Right kidney (tissue), 1 donor: ENCODE measurements at regions not wholly inside any gene's neighbourhood (a gene's known extent, or its start where the extent isn't known, plus 50 kb on each side); places are given as distances from the start of the nearest gene placed in this dataset.

Experiments
- DNase-seq: peaks from one replicate; pipeline ENCODE4 v3.0.0-alpha.2; 2016

DNA sequence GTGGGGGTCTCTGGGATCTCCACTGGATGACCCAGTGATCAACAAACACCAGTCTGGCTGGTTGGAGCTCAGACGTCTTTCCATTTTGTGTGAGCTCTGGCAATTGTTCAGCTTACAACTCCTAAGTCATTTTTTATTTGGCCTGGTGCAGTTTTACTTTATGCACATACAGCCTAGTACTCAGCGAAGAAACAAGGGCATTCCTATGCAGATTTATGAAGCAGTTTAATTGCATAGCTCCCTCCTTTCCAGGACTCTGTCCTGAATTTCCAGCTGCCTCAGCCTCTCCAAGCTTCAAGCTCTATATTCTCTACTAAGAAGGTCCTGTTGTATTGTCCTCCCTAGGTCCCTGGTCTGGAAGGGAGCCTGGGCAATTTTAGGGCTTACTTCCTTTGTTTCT lies 145.6 kb upstream of the GALNT17 start:
- DNase-seq: no peak

- DNase-seq: no peak
These were observed 137.8 kb upstream of the GALNT17 start for GRCh38 chr7:70994176-70994575.

DNA sequence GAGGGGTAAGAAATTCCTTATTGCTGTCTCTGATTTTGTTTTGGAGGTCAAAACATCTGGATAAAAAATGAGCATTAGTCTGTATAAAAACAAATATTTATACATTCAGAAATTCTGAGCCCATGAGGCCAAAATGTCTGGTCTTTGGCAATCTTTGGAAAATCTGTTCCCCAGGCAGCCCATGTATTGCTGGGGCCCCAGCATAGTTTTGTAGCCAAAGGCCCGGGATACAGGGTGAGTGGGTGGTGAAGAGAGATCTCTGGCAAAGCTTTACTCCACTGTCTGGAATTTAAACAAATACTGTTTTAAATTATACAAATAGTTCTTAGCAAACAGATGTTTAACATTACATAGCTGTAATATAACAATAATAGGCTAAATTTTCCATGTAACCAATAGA lies 134.7 kb upstream of the GALNT17 start:
- DNase-seq: no peak

- no peak for DNase-seq
These were observed 126.8 kb upstream of the GALNT17 start for GRCh38 chr7:71005109-71005508.

DNA sequence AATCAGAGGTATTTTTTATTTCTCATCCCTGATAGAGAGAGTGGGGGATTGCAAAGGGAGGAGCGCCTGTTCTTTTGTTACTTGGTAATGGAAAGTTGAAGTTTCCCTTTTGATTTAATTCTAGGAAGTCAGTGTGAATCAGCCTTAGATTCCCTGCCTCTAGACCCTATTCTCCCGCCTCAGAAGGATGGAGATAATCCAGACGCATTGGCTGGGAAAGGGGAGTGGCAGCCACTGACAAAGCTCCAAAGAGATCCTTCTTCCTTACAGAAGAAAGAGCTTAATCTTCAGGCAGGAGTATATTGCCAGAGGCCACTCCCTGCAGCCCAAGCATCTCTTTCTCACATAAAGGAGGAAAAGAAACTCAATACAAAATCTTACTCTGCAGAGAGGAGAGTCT lies 122.3 kb upstream of the GALNT17 start:
- no peak for DNase-seq

- DNase-seq: no peak
These were observed 116.6 kb upstream of the GALNT17 start for GRCh38 chr7:71015252-71015900.

DNA sequence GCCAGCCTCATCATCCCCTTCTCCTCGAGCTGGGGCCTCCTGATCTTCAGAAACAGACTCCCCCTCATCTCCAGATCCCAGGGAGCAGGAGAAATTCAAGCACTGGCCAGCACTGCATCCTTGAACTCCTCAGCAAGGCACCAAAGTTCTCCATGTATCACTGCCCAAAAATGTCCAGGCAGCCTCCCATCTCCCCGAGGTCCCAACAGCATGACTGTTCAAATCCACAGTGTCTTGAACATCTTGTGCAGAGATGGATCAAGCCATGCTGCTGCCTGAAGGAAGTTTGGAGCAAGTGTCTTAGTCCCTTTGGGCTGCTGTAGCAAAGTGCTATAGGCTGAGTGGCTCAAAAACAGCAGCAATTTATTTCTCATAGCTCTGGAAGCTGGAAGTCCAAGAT lies 115.5 kb upstream of the GALNT17 start:
- no peak for DNase-seq

DNA sequence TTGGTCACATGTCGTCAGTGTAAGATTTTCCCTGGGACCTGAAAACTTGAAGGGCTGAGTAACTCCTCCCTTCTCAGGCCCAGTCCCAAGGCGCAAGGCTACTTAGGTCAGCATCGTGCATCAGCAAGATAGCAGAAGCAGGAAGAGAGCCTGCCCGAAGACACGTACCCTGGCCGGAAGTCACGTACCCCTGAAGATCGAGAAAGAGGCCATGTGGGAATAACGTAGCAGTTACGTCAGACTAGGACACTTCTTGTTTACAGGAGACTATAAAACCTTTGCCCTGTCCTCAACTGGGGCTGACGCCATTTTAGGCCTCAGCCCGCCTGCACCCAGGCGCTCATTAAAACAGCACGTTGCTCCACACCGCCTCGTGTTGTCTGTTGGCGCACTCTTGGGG lies 114.3 kb upstream of the GALNT17 start:
- no peak for DNase-seq

DNA sequence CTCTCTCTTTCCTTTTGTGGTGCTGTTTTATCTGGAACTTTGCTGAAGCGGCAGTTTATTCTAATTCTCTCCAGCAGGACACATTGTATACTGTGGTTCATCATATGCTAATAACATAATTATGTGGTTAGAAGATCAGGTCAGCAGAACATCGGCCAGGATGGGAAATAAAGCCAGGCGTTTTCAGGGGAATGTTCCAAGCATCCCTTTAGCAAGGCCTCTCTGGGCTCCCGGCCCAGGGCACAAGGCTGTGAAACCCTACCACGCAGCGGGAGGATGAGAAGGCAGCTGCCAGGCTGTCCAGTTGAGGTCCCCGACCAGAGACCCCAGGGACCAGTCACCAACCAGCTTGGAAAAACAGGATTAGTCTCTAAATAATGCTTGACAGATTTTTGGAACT lies 112.2 kb upstream of the GALNT17 start:
- peak; percentile 27 for DNase-seq

DNA sequence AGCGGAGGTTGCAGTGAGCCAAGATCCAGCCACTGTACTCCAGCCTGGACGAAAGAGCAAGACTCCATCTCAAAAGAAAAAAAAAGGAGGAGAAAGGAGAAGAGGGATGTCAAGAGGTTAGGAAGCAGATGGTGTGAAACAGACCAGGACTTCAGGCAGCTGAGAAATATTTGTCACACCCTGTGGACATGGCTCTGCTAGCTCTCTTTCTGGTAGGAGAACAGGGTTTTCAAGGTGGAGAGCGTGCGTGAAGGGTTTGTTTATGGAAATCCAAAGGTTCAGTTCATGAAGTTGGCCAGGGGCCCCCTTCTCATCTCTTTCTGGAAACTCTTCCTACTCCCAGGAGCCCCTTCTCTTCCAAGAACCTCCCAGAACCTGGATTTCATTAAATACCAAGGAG lies 110.8 kb upstream of the GALNT17 start:
- no peak for DNase-seq

GRCh38 chr7:71026680-71027079 lies 105.3 kb upstream of the GALNT17 start:
- no peak for DNase-seq

GRCh38 chr7:71034243-71034642 lies 97.7 kb upstream of the GALNT17 start:
- no peak for DNase-seq

- no peak for DNase-seq
These were observed 89.4 kb upstream of the GALNT17 start for GRCh38 chr7:71042591-71042990.

DNA sequence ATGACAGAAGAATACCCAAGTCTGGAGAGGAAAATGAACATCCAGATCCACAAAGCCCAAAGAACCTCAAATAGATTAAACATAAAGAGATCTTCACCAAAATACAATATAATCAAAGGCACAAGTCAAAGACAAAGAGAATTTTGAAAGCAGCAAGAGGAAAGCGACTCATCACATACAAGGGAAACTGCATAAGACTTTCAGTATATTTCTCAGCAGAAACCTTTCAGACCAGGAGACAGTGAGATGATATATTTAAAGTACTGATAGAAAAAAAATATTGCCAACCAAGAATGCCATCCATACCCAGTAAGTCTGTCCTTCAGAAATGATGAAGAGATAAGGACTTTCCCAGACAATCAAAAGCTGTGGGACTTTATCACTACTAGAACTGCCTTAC lies 81.5 kb upstream of the GALNT17 start:
- no peak for DNase-seq

DNA sequence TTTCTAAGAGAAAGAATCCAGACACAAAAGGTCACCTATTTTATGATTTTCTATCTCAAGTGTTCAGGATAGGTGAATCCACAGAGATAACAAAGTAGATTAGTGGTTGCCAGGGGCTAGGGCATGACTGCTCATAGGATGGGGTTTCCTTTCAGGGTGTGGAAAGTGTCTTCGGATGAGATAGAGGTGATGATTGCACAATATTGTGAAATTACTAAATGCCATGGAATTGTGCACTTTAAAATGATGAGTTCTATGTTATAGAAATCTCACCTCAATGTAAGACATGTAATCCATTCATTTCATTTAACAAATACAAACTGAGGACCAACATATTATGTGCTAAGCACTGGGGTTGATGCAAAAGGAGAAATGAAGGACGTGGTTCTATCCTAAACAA lies 76.4 kb upstream of the GALNT17 start:
- no peak for DNase-seq

DNA sequence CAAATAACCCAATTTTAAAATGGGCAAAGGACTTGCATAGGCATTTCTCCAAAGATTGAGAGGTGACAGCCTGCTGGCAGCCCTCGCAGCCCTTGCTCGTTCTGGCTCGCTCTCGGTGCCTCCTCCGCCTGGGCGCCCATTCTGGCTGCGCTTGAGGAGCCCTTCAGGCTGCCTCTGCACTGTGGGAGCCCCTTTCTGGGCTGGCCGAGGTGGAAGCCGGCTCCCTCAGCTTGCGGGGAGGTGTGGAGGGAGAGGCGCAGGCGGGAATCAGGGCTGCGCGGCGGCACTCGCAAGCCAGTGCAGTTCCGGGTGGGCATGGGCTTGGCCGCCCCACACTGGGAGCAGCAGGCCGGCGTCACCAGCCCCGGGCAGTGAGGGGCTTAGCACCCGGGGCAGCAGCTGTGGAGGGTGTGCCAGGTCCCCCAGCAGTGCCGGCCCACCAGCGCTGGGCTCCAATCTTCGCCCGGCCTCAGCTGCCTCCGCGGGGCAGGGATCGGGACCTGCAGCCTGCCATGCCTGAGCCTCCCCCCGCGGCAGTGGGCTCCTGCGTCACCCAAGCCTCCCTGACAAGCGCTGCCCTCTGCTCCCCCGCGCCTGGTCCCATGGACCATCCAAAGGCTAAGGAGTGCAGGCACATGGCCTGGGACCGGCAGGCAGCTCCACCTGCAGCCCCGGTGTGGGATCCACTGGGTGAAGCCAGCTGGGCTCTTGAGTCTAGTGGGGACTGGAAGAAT lies 54.0 kb upstream of the GALNT17 start:
- DNase-seq: no peak
